Stomach (tissue), 4 donors: ENCODE measurements at regions not wholly inside any gene's neighbourhood (a gene's known extent, or its start where the extent isn't known, plus 50 kb on each side); places are given as distances from the start of the nearest gene placed in this dataset.

Source experiments
- CTCF ChIP-seq, 7 experiments: fragments of 450-650 bp in 4 of 7; fragments of 200-600 bp in 3 of 7; sonication (generic) in 3 of 7; IDR thresholded peaks; one replicate each; pipeline ENCODE4 v1.5.1; 2016 to 2019; ENCODE audit warnings: antibody characterized with exemption in 7 of 7, control low read depth in 2 of 7, mild to moderate bottlenecking in 1 of 7
- EP300 ChIP-seq: sonication (generic); formaldehyde crosslinking; IDR thresholded peaks from one replicate; pipeline ENCODE4 v1.6.1; 2017; ENCODE audit warnings: antibody characterized with exemption
- POLR2A ChIP-seq, 4 donors: fragments of 450-650 bp; IDR thresholded peaks; one replicate each; pipeline ENCODE4 v1.6.1; 2016; ENCODE audit warnings: antibody characterized with exemption in 4 of 4, control low read depth in 2 of 4, mild to moderate bottlenecking in 1 of 4, moderate library complexity in 1 of 4
- POLR2AphosphoS5 ChIP-seq, 3 donors: sonication (generic); formaldehyde crosslinking; IDR thresholded peaks; one replicate each; pipeline ENCODE4 v1.6.1; 2016; ENCODE audit warnings: antibody characterized with exemption in 3 of 3

- no peak for TF ChIP-seq CTCF (IDR thresholded peaks at IDR 0.05)
- TF ChIP-seq POLR2A (IDR thresholded peaks at IDR 0.05): no peak
- TF ChIP-seq POLR2AphosphoS5 (IDR thresholded peaks at IDR 0.05): no peak
- TF ChIP-seq EP300: no peak
These were observed 144.7 kb upstream of the ZNF716 start for GRCh38 chr7:57305192-57305748.
